Heart left ventricle (tissue), 16 donors: ENCODE measurements at regions not wholly inside any gene's neighbourhood (a gene's known extent, or its start where the extent isn't known, plus 50 kb on each side); places are given as distances from the start of the nearest gene placed in this dataset.

Experiments
- ATAC-seq, 4 donors: fragments of 200-7000 bp; cut with Tn5 transposase; one replicate each; pipeline ENCODE4 v1.9.1; 2020 to 2022; ENCODE audit warnings: moderate library complexity in 4 of 4, mild to moderate bottlenecking in 3 of 4, moderate number of reproducible peaks in 1 of 4
- DNase-seq, 5 donors: peaks; one replicate each; pipeline ENCODE4 v3.0.0-alpha.2; 2020
- H3K27ac ChIP-seq, 12 donors: fragments of 200-600 bp; sonication (generic) in 4 of 12; one replicate each; pipeline versions ENCODE4 v1.5.0 to v1.8.0; 2016 to 2022; ENCODE audit warnings: mild to moderate bottlenecking in 2 of 12
- H3K27me3 ChIP-seq, 9 donors: fragments of 200-600 bp; sonication (generic) in 2 of 9; one replicate each; pipeline versions ENCODE4 v1.5.1 to v1.8.0; 2016 to 2022; ENCODE audit warnings: mild to moderate bottlenecking in 3 of 9
- H3K36me3 ChIP-seq, 9 donors: fragments of 200-600 bp; sonication (generic) in 2 of 9; one replicate each; pipeline versions ENCODE4 v1.5.0 to v1.8.0; 2018 to 2022; ENCODE audit warnings: mild to moderate bottlenecking in 2 of 9
- H3K4me1 ChIP-seq, 12 donors: fragments of 200-600 bp; sonication (generic) in 4 of 12; one replicate each; pipeline versions ENCODE4 v1.5.0 to v1.8.0; 2016 to 2022; ENCODE audit warnings: mild to moderate bottlenecking in 3 of 12
- H3K4me3 ChIP-seq, 12 donors: fragments of 200-600 bp; sonication (generic) in 4 of 12; one replicate each; pipeline versions ENCODE4 v1.5.0 to v1.8.0; 2017 to 2022; ENCODE audit warnings: mild to moderate bottlenecking in 9 of 12, moderate library complexity in 4 of 12
- H3K9me3 ChIP-seq, 12 donors: fragments of 200-600 bp; sonication (generic) in 4 of 12; one replicate each; pipeline versions ENCODE4 v1.5.0 to v1.8.0; 2016 to 2022; ENCODE audit warnings: mild to moderate bottlenecking in 1 of 12
- CTCF ChIP-seq, 12 donors: fragments of 200-600 bp; sonication (generic) in 4 of 12; IDR thresholded peaks; one replicate each; pipeline versions ENCODE4 v1.5.0 to v1.8.0; 2018 to 2022; ENCODE audit warnings: antibody characterized with exemption in 12 of 12, mild to moderate bottlenecking in 5 of 12
- POLR2A ChIP-seq, 2 donors: fragments of 450-650 bp; IDR thresholded peaks; one replicate each; pipeline ENCODE4 v1.6.1; 2017; ENCODE audit warnings: antibody characterized with exemption in 2 of 2, mild to moderate bottlenecking in 2 of 2, moderate library complexity in 2 of 2
- WGBS, 4 donors: extraction: QIAGEN DNeasy Blood & Tissue Kit in 2 of 4; methylation state at CpG; one replicate each; pipeline versions ENCODE4 v1.1.5 to v1.1.7; 2013 to 2018; 5-methylcytosine and 5-hydroxymethylcytosine counted together
- intact Hi-C, 10 donors: fragments of 100-400 bp; cut with DNase I; formaldehyde crosslinking; loops; one replicate each; pipeline versions ENCODE4 v1.11.1 to v1.14.2; 2022
- donor health status: ischemic (EF 13 %, LVEDD 7.1; RV severe dilation, severe dysfunction).
- donor health status: healthy with polysubstance abuse.
- donor health status: DM: no; HTN: yes; CAD: no.
- donor health status: DM: no; HTN: no; CAD: no.
- donor health status: ischemic (EF 25% LVEDD 6.9; RV normal size, moderate dysfunction).
- donor health status: ischemic (EF 25% LVEDD 5.7; RV mildly dilated, moderate dysfunction).
- donor health status: healthy.
- donor health status: DM: yes; HTN: yes; CAD: no.
- donor health status: ischemic (EF 35%, LVEDD 5.7; RV mildly dilated, moderate dysfunction).
- donor health status: nonischemic (EF 11% LVEDD 7.7; RV severe dilation, severe dysfunction).
- donor health status: DM: yes; HTN: yes; CAD: no.
- donor health status: PGD.
- donor health status: ischemic (EF 29% LVEDD 5.4; RV normal size, mild dysfunction).
- donor health status: nonischemic (EF 23%, LVEDD 6.1; RV moderate dilation, normal function).

- Histone ChIP-seq H3K27me3 (no peaks in the 10 kb centered on the region), H3K27ac (no peak overlapping the region), H3K4me1 (no peaks in the 10 kb centered on the region), H3K4me3 (no peak overlapping the region), H3K9me3 (peaks cover 0 to 34% (median 5%) of the 10 kb centered on the region in 12 donors), H3K36me3 (no peaks in the 10 kb centered on the region)
- TF ChIP-seq POLR2A (IDR thresholded peaks at IDR 0.05) (no peak), CTCF (IDR thresholded peaks at IDR 0.05) (no peak)
- ATAC-seq (no peak), DNase-seq (no peak)
- intact Hi-C loops, result loop anchor here in 1 of 10 donors (10.0 kb wide), 1 partner anchor 82 kb away; no protein-coding TSS in a partner anchor
Observed at GRCh38 chr20:21956591-21956990, 251.1 kb downstream of the PAX1 start.

- WGBS, 4 donors, result 41 to 60% (median 47%) methylated on average over 2 of the region's 2 CpGs
- Histone ChIP-seq H3K4me3 (no peak overlapping the region), H3K4me1 (no peaks in the 10 kb centered on the region), H3K9me3 (peaks cover 0 to 8% (median 0%) of the 10 kb centered on the region in 12 donors), H3K27me3 (no peaks in the 10 kb centered on the region), H3K27ac (no peak overlapping the region), H3K36me3 (no peaks in the 10 kb centered on the region)
- intact Hi-C loops, result no loop called here
- DNase-seq, result no peak
- no peak for ATAC-seq
- TF ChIP-seq POLR2A (IDR thresholded peaks at IDR 0.05) (no peak), CTCF (IDR thresholded peaks at IDR 0.05) (no peak)
Observed at GRCh38 chr20:21947406-21947805, 241.9 kb downstream of the PAX1 start.

DNA sequence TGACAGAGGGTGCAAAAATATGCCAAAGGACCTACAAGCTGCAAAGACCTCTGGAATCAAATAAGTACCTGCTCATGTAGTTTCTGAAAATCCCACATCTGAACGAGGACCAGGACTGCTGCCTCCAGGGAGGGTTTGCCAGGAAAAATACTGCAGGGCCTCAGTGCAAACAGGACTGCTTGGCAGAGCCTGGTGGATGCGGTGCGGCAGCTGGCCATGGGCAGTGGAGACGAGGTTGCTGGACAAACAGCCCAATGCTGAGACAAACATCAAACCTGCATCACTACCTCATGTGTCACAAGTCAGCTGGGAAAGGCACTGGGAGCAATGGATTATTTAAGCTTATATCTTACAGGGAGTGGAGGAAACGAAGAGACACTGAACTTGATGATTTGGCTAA, 238.8 kb downstream of the PAX1 start:
- DNase-seq (no peak), ATAC-seq (no peak)
- Histone ChIP-seq H3K36me3 (no peaks in the 10 kb centered on the region), H3K4me1 (no peaks in the 10 kb centered on the region), H3K9me3 (peaks cover 0 to 8% (median 0%) of the 10 kb centered on the region in 12 donors), H3K27ac (no peak overlapping the region), H3K4me3 (no peak overlapping the region), H3K27me3 (no peaks in the 10 kb centered on the region)
- TF ChIP-seq CTCF (IDR thresholded peaks at IDR 0.05) (no peak), POLR2A (IDR thresholded peaks at IDR 0.05) (no peak)
- intact Hi-C loops, result no loop called here
- 72 to 85% (median 78%) methylated on average over 5 of the region's 5 CpGs for whole genome bisulfite sequencing, 4 donors

- no peak for DNase-seq
- WGBS, 4 donors, result 75 to 82% (median 80%) methylated on average over 8 of the region's 8 CpGs
- Histone ChIP-seq H3K4me3 (no peak overlapping the region), H3K36me3 (no peaks in the 10 kb centered on the region), H3K4me1 (no peaks in the 10 kb centered on the region), H3K27ac (no peak overlapping the region), H3K9me3 (peaks cover 0 to 8% (median 0%) of the 10 kb centered on the region in 12 donors), H3K27me3 (no peaks in the 10 kb centered on the region)
- intact Hi-C loops, result no loop called here
- ATAC-seq, result no peak
- no peak for TF ChIP-seq CTCF (IDR thresholded peaks at IDR 0.05)
- no peak for TF ChIP-seq POLR2A (IDR thresholded peaks at IDR 0.05)
Observed at GRCh38 chr20:21941941-21942805, 236.7 kb downstream of the PAX1 start.
